GM12878 (cell line): ENCODE measurements at regions not wholly inside any gene's neighbourhood (a gene's known extent, or its start where the extent isn't known, plus 50 kb on each side); places are given as distances from the start of the nearest gene placed in this dataset.

Experiments
- ATF2 ChIP-seq: IDR thresholded peaks from 2 replicates; pipeline ENCODE4 v1.6.1; 2012; ENCODE audit warnings: low read length, inconsistent platforms
- CEBPB ChIP-seq, 2 experiments: fragments of 150-350 bp in 1 of 2; IDR thresholded peaks; 2 replicates each; pipeline ENCODE4 v1.6.1; 2012 to 2014; ENCODE audit warnings: low read depth in 2 of 2, low read length in 2 of 2, borderline replicate concordance in 1 of 2, inconsistent platforms in 1 of 2
- GABPA ChIP-seq: IDR thresholded peaks from 2 replicates; pipeline ENCODE4 v1.6.1; 2014; ENCODE audit warnings: antibody characterized with exemption, low read depth, mild to moderate bottlenecking, inconsistent platforms
- NFIC ChIP-seq: IDR thresholded peaks from 2 replicates; pipeline ENCODE4 v1.6.1; 2012; ENCODE audit warnings: low read depth, mild to moderate bottlenecking, inconsistent platforms, low read length, moderate library complexity
- RBBP5 ChIP-seq: fragments of 200-600 bp; sonication (generic); conservative IDR thresholded peaks from 2 replicates; pipeline ENCODE4 v1.6.1; 2016
- SIX5 ChIP-seq: IDR thresholded peaks from 2 replicates; pipeline ENCODE4 v1.6.1; 2011; ENCODE audit warnings: mild to moderate bottlenecking, low read depth, low read length, moderate library complexity; ENCODE audit not compliant: severe bottlenecking
- SMC3 ChIP-seq: IDR thresholded peaks from 2 replicates; pipeline ENCODE4 v1.6.1; 2011; ENCODE audit warnings: low read length, improper control_type of control experiment, borderline replicate concordance
- TAF1 ChIP-seq: IDR thresholded peaks from 2 replicates; pipeline ENCODE4 v1.6.1; 2011; ENCODE audit warnings: mild to moderate bottlenecking, low read depth, low read length, borderline replicate concordance
- TARDBP ChIP-seq: IDR thresholded peaks from 2 replicates; pipeline ENCODE4 v1.6.1; 2016; ENCODE audit warnings: borderline replicate concordance
- TF ChIP-seq, protein P1 (sequence below): IDR thresholded peaks from 2 replicates; pipeline ENCODE4 v1.6.1; 2011; ENCODE audit warnings: low read depth, low read length, improper control_type of control experiment, borderline replicate concordance
- TF ChIP-seq, protein P2 (sequence below), 3 experiments: IDR thresholded peaks in 2 of 3; conservative IDR thresholded peaks in 1 of 3; 2 replicates each; pipeline ENCODE4 v1.5.1; 2011; ENCODE audit warnings: low read depth in 3 of 3, low read length in 3 of 3, mild to moderate bottlenecking in 3 of 3, control low read depth in 2 of 3, moderate library complexity in 2 of 3, inconsistent platforms in 1 of 3, mixed read lengths in 1 of 3; ENCODE audit not compliant: control insufficient read depth in 2 of 3, insufficient read depth in 1 of 3; ENCODE audit errors: extremely low read depth in 1 of 3
- TF ChIP-seq, protein P3 (sequence below): IDR thresholded peaks from 2 replicates; pipeline ENCODE4 v1.6.1; 2012; ENCODE audit warnings: mild to moderate bottlenecking, low read depth, low read length
- TF ChIP-seq, protein P4 (sequence below): fragments of 450-650 bp; IDR thresholded peaks from 2 replicates; pipeline ENCODE4 v1.6.1; 2018; ENCODE audit warnings: borderline replicate concordance, mild to moderate bottlenecking; ENCODE audit not compliant: partially characterized antibody

GRCh38 chr3:177835917-177836316 is 638.6 kb upstream of the TBL1XR1 start:
- TF ChIP-seq, protein P1, sequence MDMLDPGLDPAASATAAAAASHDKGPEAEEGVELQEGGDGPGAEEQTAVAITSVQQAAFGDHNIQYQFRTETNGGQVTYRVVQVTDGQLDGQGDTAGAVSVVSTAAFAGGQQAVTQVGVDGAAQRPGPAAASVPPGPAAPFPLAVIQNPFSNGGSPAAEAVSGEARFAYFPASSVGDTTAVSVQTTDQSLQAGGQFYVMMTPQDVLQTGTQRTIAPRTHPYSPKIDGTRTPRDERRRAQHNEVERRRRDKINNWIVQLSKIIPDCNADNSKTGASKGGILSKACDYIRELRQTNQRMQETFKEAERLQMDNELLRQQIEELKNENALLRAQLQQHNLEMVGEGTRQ: no peak
- TF ChIP-seq, protein P2, sequence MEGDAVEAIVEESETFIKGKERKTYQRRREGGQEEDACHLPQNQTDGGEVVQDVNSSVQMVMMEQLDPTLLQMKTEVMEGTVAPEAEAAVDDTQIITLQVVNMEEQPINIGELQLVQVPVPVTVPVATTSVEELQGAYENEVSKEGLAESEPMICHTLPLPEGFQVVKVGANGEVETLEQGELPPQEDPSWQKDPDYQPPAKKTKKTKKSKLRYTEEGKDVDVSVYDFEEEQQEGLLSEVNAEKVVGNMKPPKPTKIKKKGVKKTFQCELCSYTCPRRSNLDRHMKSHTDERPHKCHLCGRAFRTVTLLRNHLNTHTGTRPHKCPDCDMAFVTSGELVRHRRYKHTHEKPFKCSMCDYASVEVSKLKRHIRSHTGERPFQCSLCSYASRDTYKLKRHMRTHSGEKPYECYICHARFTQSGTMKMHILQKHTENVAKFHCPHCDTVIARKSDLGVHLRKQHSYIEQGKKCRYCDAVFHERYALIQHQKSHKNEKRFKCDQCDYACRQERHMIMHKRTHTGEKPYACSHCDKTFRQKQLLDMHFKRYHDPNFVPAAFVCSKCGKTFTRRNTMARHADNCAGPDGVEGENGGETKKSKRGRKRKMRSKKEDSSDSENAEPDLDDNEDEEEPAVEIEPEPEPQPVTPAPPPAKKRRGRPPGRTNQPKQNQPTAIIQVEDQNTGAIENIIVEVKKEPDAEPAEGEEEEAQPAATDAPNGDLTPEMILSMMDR (IDR thresholded peaks at IDR 0.05 in 2 of 3, conservative IDR thresholded peaks at IDR 0.05 in 1 of 3; ENCODE audit: control insufficient read depth in 2 of 3, extremely low read depth in 1 of 3, insufficient read depth in 1 of 3, low read depth in 3 of 3, low read length in 3 of 3): no peak
- no peak for TF ChIP-seq TAF1
- TF ChIP-seq SIX5: no peak
- TF ChIP-seq TARDBP: no peak
- TF ChIP-seq CEBPB (IDR thresholded peaks at IDR 0.05; ENCODE audit: borderline replicate concordance in 1 of 2, low read depth in 2 of 2, low read length in 2 of 2): no peak
- TF ChIP-seq, protein P3, sequence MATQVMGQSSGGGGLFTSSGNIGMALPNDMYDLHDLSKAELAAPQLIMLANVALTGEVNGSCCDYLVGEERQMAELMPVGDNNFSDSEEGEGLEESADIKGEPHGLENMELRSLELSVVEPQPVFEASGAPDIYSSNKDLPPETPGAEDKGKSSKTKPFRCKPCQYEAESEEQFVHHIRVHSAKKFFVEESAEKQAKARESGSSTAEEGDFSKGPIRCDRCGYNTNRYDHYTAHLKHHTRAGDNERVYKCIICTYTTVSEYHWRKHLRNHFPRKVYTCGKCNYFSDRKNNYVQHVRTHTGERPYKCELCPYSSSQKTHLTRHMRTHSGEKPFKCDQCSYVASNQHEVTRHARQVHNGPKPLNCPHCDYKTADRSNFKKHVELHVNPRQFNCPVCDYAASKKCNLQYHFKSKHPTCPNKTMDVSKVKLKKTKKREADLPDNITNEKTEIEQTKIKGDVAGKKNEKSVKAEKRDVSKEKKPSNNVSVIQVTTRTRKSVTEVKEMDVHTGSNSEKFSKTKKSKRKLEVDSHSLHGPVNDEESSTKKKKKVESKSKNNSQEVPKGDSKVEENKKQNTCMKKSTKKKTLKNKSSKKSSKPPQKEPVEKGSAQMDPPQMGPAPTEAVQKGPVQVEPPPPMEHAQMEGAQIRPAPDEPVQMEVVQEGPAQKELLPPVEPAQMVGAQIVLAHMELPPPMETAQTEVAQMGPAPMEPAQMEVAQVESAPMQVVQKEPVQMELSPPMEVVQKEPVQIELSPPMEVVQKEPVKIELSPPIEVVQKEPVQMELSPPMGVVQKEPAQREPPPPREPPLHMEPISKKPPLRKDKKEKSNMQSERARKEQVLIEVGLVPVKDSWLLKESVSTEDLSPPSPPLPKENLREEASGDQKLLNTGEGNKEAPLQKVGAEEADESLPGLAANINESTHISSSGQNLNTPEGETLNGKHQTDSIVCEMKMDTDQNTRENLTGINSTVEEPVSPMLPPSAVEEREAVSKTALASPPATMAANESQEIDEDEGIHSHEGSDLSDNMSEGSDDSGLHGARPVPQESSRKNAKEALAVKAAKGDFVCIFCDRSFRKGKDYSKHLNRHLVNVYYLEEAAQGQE: no peak
- TF ChIP-seq, protein P4, sequence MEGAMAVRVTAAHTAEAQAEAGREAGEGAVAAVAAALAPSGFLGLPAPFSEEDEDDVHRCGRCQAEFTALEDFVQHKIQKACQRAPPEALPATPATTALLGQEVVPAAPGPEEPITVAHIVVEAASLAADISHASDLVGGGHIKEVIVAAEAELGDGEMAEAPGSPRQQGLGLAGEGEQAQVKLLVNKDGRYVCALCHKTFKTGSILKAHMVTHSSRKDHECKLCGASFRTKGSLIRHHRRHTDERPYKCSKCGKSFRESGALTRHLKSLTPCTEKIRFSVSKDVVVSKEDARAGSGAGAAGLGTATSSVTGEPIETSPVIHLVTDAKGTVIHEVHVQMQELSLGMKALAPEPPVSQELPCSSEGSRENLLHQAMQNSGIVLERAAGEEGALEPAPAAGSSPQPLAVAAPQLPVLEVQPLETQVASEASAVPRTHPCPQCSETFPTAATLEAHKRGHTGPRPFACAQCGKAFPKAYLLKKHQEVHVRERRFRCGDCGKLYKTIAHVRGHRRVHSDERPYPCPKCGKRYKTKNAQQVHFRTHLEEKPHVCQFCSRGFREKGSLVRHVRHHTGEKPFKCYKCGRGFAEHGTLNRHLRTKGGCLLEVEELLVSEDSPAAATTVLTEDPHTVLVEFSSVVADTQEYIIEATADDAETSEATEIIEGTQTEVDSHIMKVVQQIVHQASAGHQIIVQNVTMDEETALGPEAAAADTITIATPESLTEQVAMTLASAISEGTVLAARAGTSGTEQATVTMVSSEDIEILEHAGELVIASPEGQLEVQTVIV: no peak
- TF ChIP-seq GABPA: no peak
- TF ChIP-seq RBBP5: no peak
- no peak for TF ChIP-seq ATF2
- no peak for TF ChIP-seq SMC3
- TF ChIP-seq NFIC: no peak
